OCI-LY7 (cell line): ENCODE measurements at regions not wholly inside any gene's neighbourhood (a gene's known extent, or its start where the extent isn't known, plus 50 kb on each side); places are given as distances from the start of the nearest gene placed in this dataset.
A peak's percentile ranks its signal among the peaks of the same experiment; 100 is the strongest.

ENCODE experiments used
- BruUV-seq: library from RNA; stranded (reverse); fragments of 400-500 nt; replicated peaks from 2 replicates; lab custom pipeline; 2021; lab: Mats Ljungman, UMichigan
- CTCF ChIA-PET: fragments of 300-600 bp; sonication (Branson Sonifier 250); formaldehyde crosslinking; loops from one replicate; lab custom pipeline; 2022; ENCODE audit warnings: antibody characterized with exemption; ENCODE audit not compliant: unreplicated experiment; lab: Charles Lee
- POLR2A ChIA-PET: fragments of 300-600 bp; sonication (Branson Sonifier 250); formaldehyde crosslinking; loops from one replicate; lab custom pipeline; 2022; ENCODE audit warnings: antibody characterized with exemption; lab: Charles Lee
- DNase-seq: peaks from one replicate; pipeline ENCODE4 v3.0.0-alpha.2; 2015; ENCODE audit warnings: low spot score
- H2AFZ ChIP-seq: fragments of 200-600 bp; sonication (generic), shearing (Covaris generic); 2 replicates; pipeline ENCODE4 v1.6.1; 2014; ENCODE audit warnings: mild to moderate bottlenecking, antibody characterized with exemption, low read length, moderate library complexity
- H3K27ac ChIP-seq: fragments of 200-600 bp; sonication (generic); 2 replicates; pipeline ENCODE4 v1.5.1; 2014; ENCODE audit warnings: mixed run types, low read depth, mild to moderate bottlenecking, moderate library complexity, low read length, inconsistent platforms; ENCODE audit not compliant: poor library complexity, severe bottlenecking
- H3K36me3 ChIP-seq: fragments of 200-600 bp; sonication (generic); 2 replicates; pipeline ENCODE4 v1.6.1; 2014; ENCODE audit warnings: mild to moderate bottlenecking, antibody characterized with exemption, low read length, moderate library complexity, mixed read lengths; ENCODE audit not compliant: insufficient read depth
- H3K4me1 ChIP-seq: fragments of 200-600 bp; sonication (generic); 2 replicates; pipeline ENCODE4 v1.5.1; 2014; ENCODE audit warnings: mild to moderate bottlenecking, low read length; ENCODE audit not compliant: insufficient read depth, poor library complexity, severe bottlenecking
- H3K4me2 ChIP-seq: fragments of 200-600 bp; sonication (generic); 2 replicates; pipeline ENCODE4 v1.6.1; 2014; ENCODE audit warnings: mild to moderate bottlenecking, low read length
- H3K4me3 ChIP-seq: fragments of 200-600 bp; sonication (generic); 2 replicates; pipeline ENCODE4 v1.5.1; 2014; ENCODE audit warnings: mild to moderate bottlenecking, low read depth, low read length; ENCODE audit not compliant: poor library complexity, severe bottlenecking
- H3K79me2 ChIP-seq: fragments of 200-600 bp; sonication (generic); 2 replicates; pipeline ENCODE4 v1.6.1; 2016; ENCODE audit warnings: low read depth, mild to moderate bottlenecking, low read length, moderate library complexity, mixed read lengths; ENCODE audit not compliant: insufficient read depth
- H3K9me2 ChIP-seq: fragments of 200-600 bp; sonication (generic); 2 replicates; pipeline ENCODE4 v1.6.1; 2016; ENCODE audit warnings: mild to moderate bottlenecking, low read length, mixed read lengths; ENCODE audit not compliant: insufficient read depth
- H3K9me3 ChIP-seq: fragments of 200-600 bp; sonication (generic); 2 replicates; pipeline ENCODE4 v1.6.1; 2014; ENCODE audit warnings: mild to moderate bottlenecking, mixed run types, low read length, mixed read lengths
- H4K20me1 ChIP-seq: fragments of 200-600 bp; sonication (generic); 2 replicates; pipeline ENCODE4 v1.6.1; 2014; ENCODE audit warnings: mild to moderate bottlenecking, antibody characterized with exemption, low read length, moderate library complexity, mixed read lengths; ENCODE audit not compliant: insufficient read depth
- EZH2phosphoT487 ChIP-seq: fragments of 200-600 bp; sonication (generic); IDR thresholded peaks from 2 replicates; pipeline ENCODE4 v1.6.1; 2018; ENCODE audit warnings: low read depth, borderline replicate concordance, mild to moderate bottlenecking, mixed run types, antibody characterized with exemption, low read length, moderate library complexity, mixed read lengths
- intact Hi-C: fragments of 100-400 bp; cut with micrococcal nuclease; formaldehyde crosslinking; loops from one replicate; pipeline ENCODE4 v1.10.0; 2022; ENCODE audit not compliant: unreplicated experiment
- TF ChIP-seq, protein P1 (sequence below): fragments of 200-600 bp; sonication (generic); conservative IDR thresholded peaks from 2 replicates; pipeline ENCODE4 v1.5.1; 2014; ENCODE audit warnings: mild to moderate bottlenecking, antibody characterized with exemption, low read length, moderate library complexity, mixed read lengths

GRCh38 chr13:50518131-50518530, 325.4 kb downstream of the DLEU7 start:
- H2AFZ ChIP-seq, result peak overlapping the region; percentile 10; the same call in 1 of the 2 replicates
- H3K4me1 ChIP-seq, result peaks cover 85% of the 10 kb centered on the region
- no peaks in the 10 kb centered on the region for H3K36me3 ChIP-seq
- ChIA-PET CTCF (interaction anchor here (1.0 kb wide), 1 partner anchor 25 kb away, joined by 3 read pairs; no protein-coding TSS in a partner anchor), POLR2A (interaction anchor here (0.9 to 2.7 kb wide), 7 partner anchors 8 to 393 kb away, joined by 4 to 20 read pairs (median 5); no protein-coding TSS in a partner anchor)
- no peaks in the 10 kb centered on the region for H3K9me2 ChIP-seq
- H3K79me2 ChIP-seq, result no peaks in the 10 kb centered on the region
- no peak overlapping the region for H3K4me3 ChIP-seq
- intact Hi-C loops, result no loop called here
- DNase-seq, result peak; percentile 1
- TF ChIP-seq, protein P1, sequence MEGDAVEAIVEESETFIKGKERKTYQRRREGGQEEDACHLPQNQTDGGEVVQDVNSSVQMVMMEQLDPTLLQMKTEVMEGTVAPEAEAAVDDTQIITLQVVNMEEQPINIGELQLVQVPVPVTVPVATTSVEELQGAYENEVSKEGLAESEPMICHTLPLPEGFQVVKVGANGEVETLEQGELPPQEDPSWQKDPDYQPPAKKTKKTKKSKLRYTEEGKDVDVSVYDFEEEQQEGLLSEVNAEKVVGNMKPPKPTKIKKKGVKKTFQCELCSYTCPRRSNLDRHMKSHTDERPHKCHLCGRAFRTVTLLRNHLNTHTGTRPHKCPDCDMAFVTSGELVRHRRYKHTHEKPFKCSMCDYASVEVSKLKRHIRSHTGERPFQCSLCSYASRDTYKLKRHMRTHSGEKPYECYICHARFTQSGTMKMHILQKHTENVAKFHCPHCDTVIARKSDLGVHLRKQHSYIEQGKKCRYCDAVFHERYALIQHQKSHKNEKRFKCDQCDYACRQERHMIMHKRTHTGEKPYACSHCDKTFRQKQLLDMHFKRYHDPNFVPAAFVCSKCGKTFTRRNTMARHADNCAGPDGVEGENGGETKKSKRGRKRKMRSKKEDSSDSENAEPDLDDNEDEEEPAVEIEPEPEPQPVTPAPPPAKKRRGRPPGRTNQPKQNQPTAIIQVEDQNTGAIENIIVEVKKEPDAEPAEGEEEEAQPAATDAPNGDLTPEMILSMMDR, result no peak
- no peak for TF ChIP-seq EZH2phosphoT487
- H3K27ac ChIP-seq, result no peak overlapping the region
- no peak overlapping the region for H3K4me2 ChIP-seq
- H3K9me3 ChIP-seq, result no peaks in the 10 kb centered on the region; the same call in 1 of the 2 replicates
- no peaks in the 10 kb centered on the region for H4K20me1 ChIP-seq
- BruUV-seq, result no TSS peak

- ChIA-PET POLR2A (interaction anchor here (0.9 to 1.9 kb wide), 5 partner anchors 10 to 373 kb away, joined by 4 to 5 read pairs (median 5); no protein-coding TSS in a partner anchor), CTCF (interaction anchor here (1.0 kb wide), 1 partner anchor 24 kb away, joined by 3 read pairs; no protein-coding TSS in a partner anchor)
- no TSS peak for BruUV-seq
- no peak overlapping the region for H3K4me3 ChIP-seq
- H3K4me1 ChIP-seq, result peaks cover 78% of the 10 kb centered on the region
- no peaks in the 10 kb centered on the region for H4K20me1 ChIP-seq
- H3K79me2 ChIP-seq, result no peaks in the 10 kb centered on the region
- H3K4me2 ChIP-seq, result no peak overlapping the region
- intact Hi-C loops, result no loop called here
- H3K9me3 ChIP-seq, result no peaks in the 10 kb centered on the region; the same call in 1 of the 2 replicates
- H3K27ac ChIP-seq, result no peak overlapping the region
- H2AFZ ChIP-seq, result no peak overlapping the region; the same call in 1 of the 2 replicates
- no peaks in the 10 kb centered on the region for H3K9me2 ChIP-seq
- no peaks in the 10 kb centered on the region for H3K36me3 ChIP-seq
- no peak for TF ChIP-seq EZH2phosphoT487
- TF ChIP-seq, protein P1, result no peak
- peak; percentile 0 for DNase-seq
Measured at GRCh38 chr13:50518781-50519201, 324.7 kb downstream of the DLEU7 start.

DNA sequence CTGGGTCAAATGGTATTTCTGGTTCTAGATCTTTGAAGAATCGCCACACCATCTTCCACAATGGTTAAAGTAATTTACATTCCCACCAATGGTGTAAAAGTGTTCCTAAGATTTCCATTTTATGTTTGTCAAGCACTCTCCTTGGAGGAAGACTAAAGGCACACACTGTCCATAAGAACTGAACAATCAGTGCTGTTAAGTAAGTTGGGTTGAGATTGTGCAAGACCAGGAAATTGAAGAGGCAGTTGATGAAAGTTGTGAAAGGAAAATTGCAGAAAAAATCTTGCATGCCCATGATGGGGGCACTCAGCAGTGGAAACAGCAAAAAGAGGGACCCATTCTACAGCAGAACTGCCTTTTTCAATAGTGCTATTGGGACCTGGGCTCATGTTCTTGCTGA, 323.6 kb downstream of the DLEU7 start:
- no peaks in the 10 kb centered on the region for H3K36me3 ChIP-seq
- H3K4me2 ChIP-seq, result no peak overlapping the region
- no peaks in the 10 kb centered on the region for H3K79me2 ChIP-seq
- no peaks in the 10 kb centered on the region for H4K20me1 ChIP-seq
- intact Hi-C loops, result no loop called here
- no peak overlapping the region for H3K27ac ChIP-seq
- no TSS peak for BruUV-seq
- DNase-seq, result peak; percentile 1
- CTCF ChIA-PET, result no interaction called here
- TF ChIP-seq, protein P1, result no peak
- no peak for TF ChIP-seq EZH2phosphoT487
- H3K9me2 ChIP-seq, result no peaks in the 10 kb centered on the region
- no peaks in the 10 kb centered on the region; the same call in 1 of the 2 replicates for H3K9me3 ChIP-seq
- no peak overlapping the region for H3K4me3 ChIP-seq
- POLR2A ChIA-PET, result no interaction called here
- H2AFZ ChIP-seq, result no peak overlapping the region; the same call in 1 of the 2 replicates
- peaks cover 68% of the 10 kb centered on the region for H3K4me1 ChIP-seq
